H9 (cell line): ENCODE measurements at regions not wholly inside any gene's neighbourhood (a gene's known extent, or its start where the extent isn't known, plus 50 kb on each side); places are given as distances from the start of the nearest gene placed in this dataset.

Experiments used
- DNase-seq: peaks from one replicate; pipeline ENCODE4 v3.0.0-alpha.2; 2017
- H2AFZ ChIP-seq: one replicate; pipeline ENCODE4 v1.6.1; 2013; ENCODE audit warnings: mild to moderate bottlenecking, low read length, control low read depth, moderate library complexity
- H2AK5ac ChIP-seq: 2 replicates; pipeline ENCODE4 v1.6.1; 2013; ENCODE audit warnings: low read length, control low read depth, mixed read lengths; ENCODE audit not compliant: insufficient read length
- H2BK120ac ChIP-seq: one replicate; pipeline ENCODE4 v1.6.1; 2013; ENCODE audit warnings: low read depth, mild to moderate bottlenecking, low read length, control low read depth, inconsistent platforms; ENCODE audit not compliant: poor library complexity, severe bottlenecking
- H2BK12ac ChIP-seq: 2 replicates; pipeline ENCODE4 v1.6.1; 2013; ENCODE audit warnings: low read length, control low read depth, mixed read lengths, low read depth; ENCODE audit not compliant: insufficient read length
- H2BK15ac ChIP-seq: 2 replicates; pipeline ENCODE4 v1.6.1; 2013; ENCODE audit warnings: low read depth, low read length, control low read depth
- H2BK20ac ChIP-seq: one replicate; pipeline ENCODE4 v1.6.1; 2013; ENCODE audit warnings: low read depth, mild to moderate bottlenecking, low read length, control low read depth, inconsistent platforms; ENCODE audit not compliant: poor library complexity, severe bottlenecking
- H2BK5ac ChIP-seq: 2 replicates; pipeline ENCODE4 v1.6.1; 2013; ENCODE audit warnings: low read length, control low read depth, mixed read lengths; ENCODE audit not compliant: insufficient read length
- H3K14ac ChIP-seq: 2 replicates; pipeline ENCODE4 v1.6.1; 2013; ENCODE audit warnings: low read length, control low read depth; ENCODE audit not compliant: insufficient read depth
- H3K18ac ChIP-seq: 2 replicates; pipeline ENCODE4 v1.6.1; 2013; ENCODE audit warnings: low read depth, mild to moderate bottlenecking, mixed read lengths, low read length, control low read depth; ENCODE audit not compliant: insufficient read length
- H3K23ac ChIP-seq: 2 replicates; pipeline ENCODE4 v1.6.1; 2013; ENCODE audit warnings: low read length, control low read depth, mixed read lengths, low read depth; ENCODE audit not compliant: insufficient read length
- H3K23me2 ChIP-seq: 2 replicates; pipeline ENCODE4 v1.6.1; 2013; ENCODE audit warnings: low read depth, mild to moderate bottlenecking, mixed read lengths, low read length, control low read depth; ENCODE audit not compliant: insufficient read length, poor library complexity, severe bottlenecking
- H3K27ac ChIP-seq: 2 replicates; pipeline ENCODE4 v1.5.1; 2013; ENCODE audit warnings: low read length, control low read depth, mixed read lengths, low read depth; ENCODE audit not compliant: insufficient read length
- H3K27me3 ChIP-seq: 2 replicates; pipeline ENCODE4 v1.6.1; 2013; ENCODE audit warnings: low read length, control low read depth, inconsistent platforms; ENCODE audit not compliant: insufficient read depth
- H3K4ac ChIP-seq: 2 replicates; pipeline ENCODE4 v1.6.1; 2013; ENCODE audit warnings: low read depth, mild to moderate bottlenecking, control low read depth, inconsistent platforms, low read length, moderate library complexity
- H3K4me1 ChIP-seq: 2 replicates; pipeline ENCODE4 v1.6.1; 2013; ENCODE audit warnings: low read length, control low read depth, inconsistent platforms; ENCODE audit not compliant: insufficient read depth
- H3K4me2 ChIP-seq: 2 replicates; pipeline ENCODE4 v1.6.1; 2013; ENCODE audit warnings: low read length, control low read depth, mixed read lengths; ENCODE audit not compliant: insufficient read length, insufficient read depth
- H3K56ac ChIP-seq: 2 replicates; pipeline ENCODE4 v1.6.1; 2013; ENCODE audit warnings: low read depth, mild to moderate bottlenecking, mixed read lengths, low read length, control low read depth; ENCODE audit not compliant: insufficient read length
- H3K79me1 ChIP-seq: 2 replicates; pipeline ENCODE4 v1.6.1; 2013; ENCODE audit warnings: low read depth, mild to moderate bottlenecking, moderate library complexity, low read length, control low read depth, inconsistent platforms; ENCODE audit not compliant: insufficient read depth, poor library complexity, severe bottlenecking
- H3K79me2 ChIP-seq: 2 replicates; pipeline ENCODE4 v1.6.1; 2013; ENCODE audit warnings: low read length, control low read depth, inconsistent platforms; ENCODE audit not compliant: insufficient read depth
- H3K9ac ChIP-seq: 2 replicates; pipeline ENCODE4 v1.6.1; 2013; ENCODE audit warnings: low read length, control low read depth, mixed read lengths; ENCODE audit not compliant: insufficient read length; ENCODE audit errors: extremely low read depth
- H3K9me3 ChIP-seq: one replicate; pipeline ENCODE4 v1.6.1; 2013; ENCODE audit warnings: low read depth, low read length, inconsistent platforms; ENCODE audit not compliant: control insufficient read depth
- H3T11ph ChIP-seq: one replicate; pipeline ENCODE4 v1.6.1; 2013; ENCODE audit warnings: mild to moderate bottlenecking, low read length, control low read depth, inconsistent platforms
- H4K20me1 ChIP-seq: one replicate; pipeline ENCODE4 v1.6.1; 2013; ENCODE audit not compliant: control insufficient read depth, insufficient read length, insufficient read depth
- H4K5ac ChIP-seq: 2 replicates; pipeline ENCODE4 v1.6.1; 2013; ENCODE audit warnings: low read depth, mild to moderate bottlenecking, mixed read lengths, low read length, control low read depth; ENCODE audit not compliant: insufficient read length
- H4K8ac ChIP-seq: replicated peaks from 2 replicates; pipeline ENCODE4 v1.6.1; 2013; ENCODE audit warnings: low read length, control low read depth, mixed read lengths, low read depth; ENCODE audit not compliant: insufficient read length
- H4K91ac ChIP-seq: 2 replicates; pipeline ENCODE4 v1.6.1; 2013; ENCODE audit warnings: low read depth, mild to moderate bottlenecking, moderate library complexity, mixed read lengths, low read length, control low read depth; ENCODE audit not compliant: insufficient read length
- H3K27ac Mint-ChIP-seq, 3 experiments: 2 replicates in 2 of 3; 3 replicates in 1 of 3; pipeline ENCODE4 v1.8.0; 2020 to 2021; ENCODE audit warnings: mixed read lengths in 3 of 3, mild to moderate bottlenecking in 1 of 3, moderate library complexity in 1 of 3
- H3K27me3 Mint-ChIP-seq: 2 replicates; pipeline ENCODE4 v1.8.0; 2021; ENCODE audit warnings: low read depth, mild to moderate bottlenecking, moderate library complexity, mixed read lengths
- H3K36me3 Mint-ChIP-seq, 3 experiments: 2 replicates in 2 of 3; 3 replicates in 1 of 3; pipeline ENCODE4 v1.8.0; 2020 to 2021; ENCODE audit warnings: low read depth in 3 of 3, mixed read lengths in 3 of 3; ENCODE audit not compliant: insufficient read depth in 1 of 3
- H3K4me1 Mint-ChIP-seq, 2 experiments: 2 replicates each; pipeline ENCODE4 v1.8.0; 2020; ENCODE audit warnings: mixed read lengths in 2 of 2
- H3K4me3 Mint-ChIP-seq, 2 experiments: 2 replicates in 1 of 2; 3 replicates in 1 of 2; pipeline ENCODE4 v1.8.0; 2020 to 2021; ENCODE audit warnings: mild to moderate bottlenecking in 2 of 2, mixed read lengths in 2 of 2, moderate library complexity in 1 of 2
- H3K9me3 Mint-ChIP-seq, 2 experiments: 2 replicates in 1 of 2; 3 replicates in 1 of 2; pipeline ENCODE4 v1.8.0; 2020; ENCODE audit warnings: mild to moderate bottlenecking in 2 of 2, mixed read lengths in 2 of 2, moderate library complexity in 1 of 2
- TF ChIP-seq, protein P1 (sequence below): fragments of 200-600 bp; sonication (generic); conservative IDR thresholded peaks from 3 replicates; pipeline ENCODE4 v1.8.0; 2021; ENCODE audit warnings: antibody characterized with exemption, mild to moderate bottlenecking

DNA sequence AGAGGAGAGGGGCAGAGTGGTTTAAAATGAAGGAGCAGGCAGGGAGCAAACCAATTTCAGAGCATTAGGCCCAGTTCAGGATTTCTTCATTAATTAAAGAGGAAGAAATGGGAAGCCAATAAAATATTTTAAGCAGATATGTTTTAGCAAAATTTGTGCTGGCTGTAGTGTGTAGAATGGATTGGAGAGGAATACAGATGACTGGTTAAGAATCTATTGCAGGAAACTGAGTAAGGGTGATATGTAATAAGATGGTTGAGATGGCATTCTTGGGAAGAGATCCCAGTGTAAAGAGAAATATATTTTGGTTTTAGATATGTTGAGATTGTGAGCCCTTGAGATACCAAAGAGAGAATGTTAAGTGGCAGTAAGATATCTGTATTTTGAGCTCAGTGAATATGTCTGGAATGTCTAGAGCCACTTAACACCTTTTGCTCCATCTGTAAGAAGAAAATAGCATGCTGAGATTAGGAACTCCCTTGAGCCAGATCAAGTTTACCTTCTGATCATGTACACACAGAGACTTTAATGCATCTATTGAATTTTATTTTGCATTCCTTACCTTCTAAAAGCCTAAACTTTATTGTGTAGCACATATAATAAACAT lies 79.5 kb upstream of the SLC27A6 start:
- Histone ChIP-seq H3K79me2 (no peaks in the 10 kb centered on the region), H2BK12ac (no peak overlapping the region), H3K4me2 (no peak overlapping the region), H3K79me1 (no peaks in the 10 kb centered on the region), H3K4me1 (no peaks in the 10 kb centered on the region), H3K27ac (no peak overlapping the region), H2BK15ac (no peak overlapping the region), H3K23ac (no peak overlapping the region), H3K23me2 (no peaks in the 10 kb centered on the region), H3K9ac (no peak overlapping the region), H2AFZ (no peak overlapping the region), H3K27me3 (no peaks in the 10 kb centered on the region), H3K14ac (no peak overlapping the region), H3K9me3 (no peaks in the 10 kb centered on the region), H3K4ac (no peak overlapping the region), H3K56ac (no peak overlapping the region), H4K20me1 (no peaks in the 10 kb centered on the region), H2BK120ac (no peak overlapping the region), H4K5ac (no peak overlapping the region), H3K18ac (no peak overlapping the region), H2BK20ac (no peak overlapping the region), H4K91ac (no peak overlapping the region), H4K8ac (no peak overlapping the region), H2AK5ac (no peak overlapping the region), H2BK5ac (no peak overlapping the region), H3T11ph (no peak overlapping the region)
- peaks cover 4 to 5% of the 10 kb centered on the region in 2 experiments; a peak in 2 of 5 replicates for H3K9me3 Mint-ChIP-seq
- H3K4me1 Mint-ChIP-seq: no peaks in the 10 kb centered on the region
- H3K27me3 Mint-ChIP-seq: no peaks in the 10 kb centered on the region
- no peak overlapping the region for H3K27ac Mint-ChIP-seq
- no peaks in the 10 kb centered on the region for H3K36me3 Mint-ChIP-seq
- DNase-seq: no peak
- TF ChIP-seq, protein P1, sequence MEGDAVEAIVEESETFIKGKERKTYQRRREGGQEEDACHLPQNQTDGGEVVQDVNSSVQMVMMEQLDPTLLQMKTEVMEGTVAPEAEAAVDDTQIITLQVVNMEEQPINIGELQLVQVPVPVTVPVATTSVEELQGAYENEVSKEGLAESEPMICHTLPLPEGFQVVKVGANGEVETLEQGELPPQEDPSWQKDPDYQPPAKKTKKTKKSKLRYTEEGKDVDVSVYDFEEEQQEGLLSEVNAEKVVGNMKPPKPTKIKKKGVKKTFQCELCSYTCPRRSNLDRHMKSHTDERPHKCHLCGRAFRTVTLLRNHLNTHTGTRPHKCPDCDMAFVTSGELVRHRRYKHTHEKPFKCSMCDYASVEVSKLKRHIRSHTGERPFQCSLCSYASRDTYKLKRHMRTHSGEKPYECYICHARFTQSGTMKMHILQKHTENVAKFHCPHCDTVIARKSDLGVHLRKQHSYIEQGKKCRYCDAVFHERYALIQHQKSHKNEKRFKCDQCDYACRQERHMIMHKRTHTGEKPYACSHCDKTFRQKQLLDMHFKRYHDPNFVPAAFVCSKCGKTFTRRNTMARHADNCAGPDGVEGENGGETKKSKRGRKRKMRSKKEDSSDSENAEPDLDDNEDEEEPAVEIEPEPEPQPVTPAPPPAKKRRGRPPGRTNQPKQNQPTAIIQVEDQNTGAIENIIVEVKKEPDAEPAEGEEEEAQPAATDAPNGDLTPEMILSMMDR: no peak
- no peak overlapping the region for H3K4me3 Mint-ChIP-seq
